ENCODE measurements at regions not wholly inside any gene's neighbourhood (a gene's known extent, or its start where the extent isn't known, plus 50 kb on each side); places are given as distances from the start of the nearest gene placed in this dataset.

DNA sequence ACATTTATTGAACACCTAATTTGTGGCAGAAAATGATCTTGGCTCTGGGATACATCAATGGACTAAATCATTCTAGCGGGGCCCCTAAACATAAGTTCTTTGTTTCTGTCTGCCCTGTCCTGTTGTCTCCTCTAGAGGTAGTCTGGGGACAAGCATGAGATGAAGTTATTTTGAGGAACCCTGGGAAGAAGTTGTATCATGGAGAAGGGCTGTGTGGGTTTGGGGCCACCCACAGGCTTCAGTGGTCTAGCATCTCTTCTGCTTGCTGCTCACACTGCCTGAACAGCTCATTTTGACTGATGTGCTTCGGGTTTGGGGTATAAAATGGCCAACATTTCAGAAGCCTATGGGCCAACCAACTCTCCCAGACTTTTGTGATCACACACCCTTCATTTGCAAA lies 50.3 kb upstream of the OSBPL11 start:
- Histone ChIP-seq H2BK5ac (ENCODE audit: low read length) (no peak overlapping the region), H3K18ac (ENCODE audit: low read length) (no peak overlapping the region), H3K4me2 (ENCODE audit: low read length) (no peak overlapping the region), H3K23ac (ENCODE audit: low read length) (no peak overlapping the region), H2AK5ac (ENCODE audit: low read length) (no peak overlapping the region), H3K9ac (ENCODE audit: low read length) (no peak overlapping the region), H3K4ac (ENCODE audit: low read depth, low read length) (no peak overlapping the region), H4K5ac (ENCODE audit: low read length) (no peak overlapping the region), H3K36me3 (ENCODE audit: control insufficient read depth, insufficient read depth, low read length) (no peaks in the 10 kb centered on the region), H3K4me3 (ENCODE audit: low read length) (no peak overlapping the region), H3K79me1 (ENCODE audit: low read length) (no peaks in the 10 kb centered on the region), H4K8ac (ENCODE audit: low read depth, low read length) (no peak overlapping the region), H3K27ac (ENCODE audit: low read depth, low read length) (no peak overlapping the region), H3K27me3 (ENCODE audit: insufficient read depth, low read length, poor library complexity) (no peaks in the 10 kb centered on the region), H3K56ac (ENCODE audit: low read length) (no peak overlapping the region), H3K4me1 (ENCODE audit: control insufficient read depth, low read depth, low read length) (no peaks in the 10 kb centered on the region), H2BK15ac (replicated peaks; ENCODE audit: low read depth) (no peak overlapping the region), H2BK120ac (ENCODE audit: low read depth, low read length) (no peak overlapping the region), H3K79me2 (ENCODE audit: control insufficient read depth, insufficient read depth, low read length) (no peaks in the 10 kb centered on the region)
- no CpG with 5 or more reads among the region's 2 CpGs for WGBS (ENCODE audit: extremely low coverage, insufficient coverage, low lambda C conversion rate)
- DNase-seq, result no peak

DNA sequence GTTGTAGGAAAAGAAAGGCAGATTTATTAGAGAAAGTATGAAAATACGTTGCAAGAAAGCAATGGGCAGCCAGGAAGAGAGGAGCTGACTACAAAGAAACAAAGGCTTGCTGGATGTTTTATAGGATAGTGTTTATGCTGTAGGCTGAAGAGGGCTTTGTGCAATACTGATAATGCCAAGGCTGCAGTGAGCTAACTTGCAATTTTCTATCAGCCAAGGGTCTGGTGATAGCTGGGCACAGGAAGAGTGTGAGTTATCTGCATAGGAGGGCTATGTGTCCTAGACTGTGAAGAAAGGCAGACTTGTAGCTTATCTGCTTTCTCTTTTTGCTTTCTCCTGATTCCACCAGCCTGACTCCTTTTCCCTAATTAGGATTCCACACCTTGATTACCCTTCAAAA lies 51.3 kb upstream of the OSBPL11 start:
- no peak overlapping the region for H2BK5ac ChIP-seq (ENCODE audit: low read length)
- no peaks in the 10 kb centered on the region for H3K79me1 ChIP-seq (ENCODE audit: low read length)
- no peaks in the 10 kb centered on the region for H3K79me2 ChIP-seq (ENCODE audit: control insufficient read depth, insufficient read depth, low read length)
- H3K9ac ChIP-seq (ENCODE audit: low read length), result no peak overlapping the region
- no peak overlapping the region for H2BK15ac ChIP-seq (replicated peaks; ENCODE audit: low read depth)
- no peak overlapping the region for H2BK120ac ChIP-seq (ENCODE audit: low read depth, low read length)
- no peak overlapping the region for H3K4me3 ChIP-seq (ENCODE audit: low read length)
- no peaks in the 10 kb centered on the region for H3K36me3 ChIP-seq (ENCODE audit: control insufficient read depth, insufficient read depth, low read length)
- no peak overlapping the region for H3K23ac ChIP-seq (ENCODE audit: low read length)
- H3K4ac ChIP-seq (ENCODE audit: low read depth, low read length), result no peak overlapping the region
- no peaks in the 10 kb centered on the region for H3K27me3 ChIP-seq (ENCODE audit: insufficient read depth, low read length, poor library complexity)
- no peak overlapping the region for H2AK5ac ChIP-seq (ENCODE audit: low read length)
- H3K18ac ChIP-seq (ENCODE audit: low read length), result no peak overlapping the region
- no peak for DNase-seq
- peaks cover 1% of the 10 kb centered on the region for H3K4me1 ChIP-seq (ENCODE audit: control insufficient read depth, low read depth, low read length)
- WGBS (ENCODE audit: extremely low coverage, insufficient coverage, low lambda C conversion rate), result no CpG with 5 or more reads among the region's 1 CpG
- H4K8ac ChIP-seq (ENCODE audit: low read depth, low read length), result no peak overlapping the region
- no peak overlapping the region for H3K4me2 ChIP-seq (ENCODE audit: low read length)
- H3K27ac ChIP-seq (ENCODE audit: low read depth, low read length), result no peak overlapping the region
- H3K56ac ChIP-seq (ENCODE audit: low read length), result no peak overlapping the region
- H4K5ac ChIP-seq (ENCODE audit: low read length), result no peak overlapping the region

DNA sequence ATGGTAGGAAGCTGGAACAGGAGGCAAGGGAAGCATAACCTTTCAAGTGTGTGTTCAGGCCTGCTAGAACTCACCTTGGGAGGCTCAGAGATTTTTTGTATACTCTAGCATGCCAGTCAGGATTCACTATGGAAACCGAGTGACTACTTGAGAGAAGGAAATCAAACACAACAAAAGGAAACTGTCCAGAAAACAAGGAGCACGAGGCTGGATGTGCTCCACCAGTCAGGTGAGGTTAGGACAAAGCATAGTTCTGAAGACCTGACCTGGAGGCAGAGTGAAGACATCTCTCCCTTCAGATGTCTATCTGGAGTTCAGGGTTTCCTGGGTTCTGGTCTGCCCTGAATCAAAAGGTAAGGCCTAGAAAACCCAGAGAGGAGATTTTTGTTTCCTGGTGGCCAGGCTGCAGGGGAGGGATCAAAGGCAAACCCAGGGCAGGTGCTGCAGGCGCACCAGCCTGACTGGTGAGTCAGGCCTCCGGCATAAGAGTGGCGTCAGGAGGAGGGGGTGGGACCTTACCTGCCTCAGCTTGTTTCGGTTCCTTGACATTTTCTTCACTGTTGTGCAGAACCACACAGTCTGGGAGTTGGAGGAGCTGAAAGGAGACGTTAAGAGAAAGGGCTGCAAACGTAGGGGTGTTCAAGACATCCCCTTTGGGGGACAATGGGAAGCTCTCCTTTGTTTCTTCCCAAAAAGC lies 52.2 kb upstream of the OSBPL11 start:
- no peak overlapping the region for H3K27ac ChIP-seq (ENCODE audit: low read depth, low read length)
- H4K5ac ChIP-seq (ENCODE audit: low read length), result no peak overlapping the region
- no peaks in the 10 kb centered on the region for H3K79me2 ChIP-seq (ENCODE audit: control insufficient read depth, insufficient read depth, low read length)
- no peaks in the 10 kb centered on the region for H3K27me3 ChIP-seq (ENCODE audit: insufficient read depth, low read length, poor library complexity)
- H3K4me1 ChIP-seq (ENCODE audit: control insufficient read depth, low read depth, low read length), result peaks cover 1% of the 10 kb centered on the region
- no peak overlapping the region for H2BK15ac ChIP-seq (replicated peaks; ENCODE audit: low read depth)
- DNase-seq, result peak; percentile 42
- no peak overlapping the region for H3K9ac ChIP-seq (ENCODE audit: low read length)
- H3K36me3 ChIP-seq (ENCODE audit: control insufficient read depth, insufficient read depth, low read length), result no peaks in the 10 kb centered on the region
- no peak overlapping the region for H2BK5ac ChIP-seq (ENCODE audit: low read length)
- no peak overlapping the region for H3K18ac ChIP-seq (ENCODE audit: low read length)
- H2BK120ac ChIP-seq (ENCODE audit: low read depth, low read length), result no peak overlapping the region
- no peaks in the 10 kb centered on the region for H3K79me1 ChIP-seq (ENCODE audit: low read length)
- H2AK5ac ChIP-seq (ENCODE audit: low read length), result no peak overlapping the region
- no peak overlapping the region for H3K56ac ChIP-seq (ENCODE audit: low read length)
- H4K8ac ChIP-seq (ENCODE audit: low read depth, low read length), result no peak overlapping the region
- no peak overlapping the region for H3K4ac ChIP-seq (ENCODE audit: low read depth, low read length)
- H3K4me3 ChIP-seq (ENCODE audit: low read length), result no peak overlapping the region
- H3K23ac ChIP-seq (ENCODE audit: low read length), result no peak overlapping the region
- H3K4me2 ChIP-seq (ENCODE audit: low read length), result no peak overlapping the region
- no CpG with 5 or more reads among the region's 8 CpGs for WGBS (ENCODE audit: extremely low coverage, insufficient coverage, low lambda C conversion rate)

DNA sequence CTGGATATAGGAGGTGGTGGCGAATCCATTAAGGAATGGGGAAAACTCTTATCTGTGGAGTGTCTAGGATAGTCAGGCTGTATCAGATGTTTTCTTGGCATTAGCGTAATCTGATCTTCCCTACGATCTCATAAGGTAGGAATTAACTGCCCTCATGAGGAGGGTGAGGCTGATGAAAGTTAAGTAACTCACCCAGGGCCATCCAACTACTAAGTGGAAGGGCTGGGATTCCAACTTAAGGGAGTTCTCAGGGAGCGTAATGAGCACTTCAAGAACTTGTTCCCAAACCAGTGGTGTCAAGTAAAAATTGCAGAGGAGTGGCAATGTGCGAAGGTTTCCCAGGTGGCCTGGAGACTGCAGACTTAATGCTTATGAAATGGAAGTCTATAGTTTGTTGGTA lies 55.9 kb upstream of the OSBPL11 start:
- H2BK15ac ChIP-seq (replicated peaks; ENCODE audit: low read depth), result no peak overlapping the region
- no peak overlapping the region for H3K9ac ChIP-seq (ENCODE audit: low read length)
- H4K5ac ChIP-seq (ENCODE audit: low read length), result no peak overlapping the region
- H3K27ac ChIP-seq (ENCODE audit: low read depth, low read length), result no peak overlapping the region
- H2AK5ac ChIP-seq (ENCODE audit: low read length), result no peak overlapping the region
- H3K4me3 ChIP-seq (ENCODE audit: low read length), result no peak overlapping the region
- no peak overlapping the region for H3K4me2 ChIP-seq (ENCODE audit: low read length)
- H3K23ac ChIP-seq (ENCODE audit: low read length), result no peak overlapping the region
- no peak overlapping the region for H3K18ac ChIP-seq (ENCODE audit: low read length)
- no peak overlapping the region for H2BK120ac ChIP-seq (ENCODE audit: low read depth, low read length)
- no peaks in the 10 kb centered on the region for H3K79me1 ChIP-seq (ENCODE audit: low read length)
- no peak overlapping the region for H3K56ac ChIP-seq (ENCODE audit: low read length)
- no peak overlapping the region for H4K8ac ChIP-seq (ENCODE audit: low read depth, low read length)
- no peak overlapping the region for H2BK5ac ChIP-seq (ENCODE audit: low read length)
- no CpG with 5 or more reads among the region's 5 CpGs for WGBS (ENCODE audit: extremely low coverage, insufficient coverage, low lambda C conversion rate)
- no peaks in the 10 kb centered on the region for H3K36me3 ChIP-seq (ENCODE audit: control insufficient read depth, insufficient read depth, low read length)
- H3K4me1 ChIP-seq (ENCODE audit: control insufficient read depth, low read depth, low read length), result peaks cover 1% of the 10 kb centered on the region
- H3K27me3 ChIP-seq (ENCODE audit: insufficient read depth, low read length, poor library complexity), result no peaks in the 10 kb centered on the region
- H3K79me2 ChIP-seq (ENCODE audit: control insufficient read depth, insufficient read depth, low read length), result no peaks in the 10 kb centered on the region
- H3K4ac ChIP-seq (ENCODE audit: low read depth, low read length), result no peak overlapping the region
- peak; percentile 84 for DNase-seq

DNA sequence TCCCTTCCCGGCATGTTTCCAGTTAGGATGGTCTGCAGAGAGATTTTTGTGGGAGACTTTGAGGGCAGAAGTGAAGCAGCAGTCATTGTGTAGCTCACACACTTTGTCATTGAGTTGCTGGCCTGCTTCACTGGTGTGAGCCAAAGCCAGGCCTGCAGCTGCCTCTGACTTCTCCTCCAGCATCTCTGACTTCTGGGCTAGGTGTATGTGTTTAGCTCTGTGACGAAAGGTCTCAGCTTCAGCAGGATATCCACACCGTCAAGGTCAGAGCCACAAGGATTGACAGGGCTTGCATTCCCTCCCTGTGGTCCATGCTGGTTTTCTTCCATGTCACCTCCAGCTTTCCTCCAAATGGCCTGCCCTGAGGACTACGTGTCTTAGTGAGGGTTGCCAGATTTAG lies 57.1 kb upstream of the OSBPL11 start:
- peaks cover 1% of the 10 kb centered on the region for H3K4me1 ChIP-seq (ENCODE audit: control insufficient read depth, low read depth, low read length)
- no peak overlapping the region for H4K5ac ChIP-seq (ENCODE audit: low read length)
- H3K79me1 ChIP-seq (ENCODE audit: low read length), result no peaks in the 10 kb centered on the region
- WGBS (ENCODE audit: extremely low coverage, insufficient coverage, low lambda C conversion rate), result no CpG with 5 or more reads among the region's 4 CpGs
- no peak overlapping the region for H2AK5ac ChIP-seq (ENCODE audit: low read length)
- H3K9ac ChIP-seq (ENCODE audit: low read length), result no peak overlapping the region
- no peaks in the 10 kb centered on the region for H3K36me3 ChIP-seq (ENCODE audit: control insufficient read depth, insufficient read depth, low read length)
- H3K23ac ChIP-seq (ENCODE audit: low read length), result no peak overlapping the region
- H3K79me2 ChIP-seq (ENCODE audit: control insufficient read depth, insufficient read depth, low read length), result no peaks in the 10 kb centered on the region
- H3K4ac ChIP-seq (ENCODE audit: low read depth, low read length), result no peak overlapping the region
- H3K27me3 ChIP-seq (ENCODE audit: insufficient read depth, low read length, poor library complexity), result no peaks in the 10 kb centered on the region
- no peak for DNase-seq
- H2BK120ac ChIP-seq (ENCODE audit: low read depth, low read length), result no peak overlapping the region
- no peak overlapping the region for H3K56ac ChIP-seq (ENCODE audit: low read length)
- no peak overlapping the region for H3K4me3 ChIP-seq (ENCODE audit: low read length)
- no peak overlapping the region for H3K27ac ChIP-seq (ENCODE audit: low read depth, low read length)
- no peak overlapping the region for H3K18ac ChIP-seq (ENCODE audit: low read length)
- no peak overlapping the region for H3K4me2 ChIP-seq (ENCODE audit: low read length)
- H4K8ac ChIP-seq (ENCODE audit: low read depth, low read length), result no peak overlapping the region
- H2BK15ac ChIP-seq (replicated peaks; ENCODE audit: low read depth), result no peak overlapping the region
- H2BK5ac ChIP-seq (ENCODE audit: low read length), result no peak overlapping the region

DNA sequence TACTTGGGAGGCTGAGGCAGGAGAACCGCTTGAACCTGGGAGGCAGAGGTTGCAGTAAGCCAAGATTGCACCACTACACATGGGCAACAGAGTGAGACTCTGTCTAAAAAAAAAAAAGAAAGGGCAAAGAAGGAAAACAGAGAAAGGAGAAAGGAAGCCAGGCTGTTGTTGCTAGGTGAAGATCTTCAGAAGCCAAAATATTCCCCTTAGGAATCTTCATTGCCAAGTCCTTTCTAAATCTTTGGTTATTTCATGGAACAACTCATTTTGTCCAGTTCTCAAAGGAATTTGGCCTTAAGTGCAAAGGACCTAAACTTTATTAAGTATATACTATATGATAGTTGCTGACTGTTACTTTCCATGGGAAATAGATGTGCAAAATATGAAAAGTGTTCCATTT lies 59.2 kb upstream of the OSBPL11 start:
- no peaks in the 10 kb centered on the region for H3K27me3 ChIP-seq (ENCODE audit: insufficient read depth, low read length, poor library complexity)
- H2BK5ac ChIP-seq (ENCODE audit: low read length), result no peak overlapping the region
- peaks cover 1% of the 10 kb centered on the region for H3K4me1 ChIP-seq (ENCODE audit: control insufficient read depth, low read depth, low read length)
- no peak overlapping the region for H3K9ac ChIP-seq (ENCODE audit: low read length)
- no peak overlapping the region for H4K8ac ChIP-seq (ENCODE audit: low read depth, low read length)
- H3K4me3 ChIP-seq (ENCODE audit: low read length), result no peak overlapping the region
- H2BK120ac ChIP-seq (ENCODE audit: low read depth, low read length), result no peak overlapping the region
- no peak overlapping the region for H2BK15ac ChIP-seq (replicated peaks; ENCODE audit: low read depth)
- no peak for DNase-seq
- no CpG with 5 or more reads among the region's 1 CpG for WGBS (ENCODE audit: extremely low coverage, insufficient coverage, low lambda C conversion rate)
- no peaks in the 10 kb centered on the region for H3K79me2 ChIP-seq (ENCODE audit: control insufficient read depth, insufficient read depth, low read length)
- no peaks in the 10 kb centered on the region for H3K36me3 ChIP-seq (ENCODE audit: control insufficient read depth, insufficient read depth, low read length)
- H3K56ac ChIP-seq (ENCODE audit: low read length), result no peak overlapping the region
- no peak overlapping the region for H4K5ac ChIP-seq (ENCODE audit: low read length)
- H3K79me1 ChIP-seq (ENCODE audit: low read length), result no peaks in the 10 kb centered on the region
- H2AK5ac ChIP-seq (ENCODE audit: low read length), result no peak overlapping the region
- H3K23ac ChIP-seq (ENCODE audit: low read length), result no peak overlapping the region
- H3K27ac ChIP-seq (ENCODE audit: low read depth, low read length), result no peak overlapping the region
- H3K18ac ChIP-seq (ENCODE audit: low read length), result no peak overlapping the region
- H3K4me2 ChIP-seq (ENCODE audit: low read length), result no peak overlapping the region
- no peak overlapping the region for H3K4ac ChIP-seq (ENCODE audit: low read depth, low read length)

Data from mesendoderm (in vitro differentiated cells).